ENCODE measurements at regions not wholly inside any gene's neighbourhood (a gene's known extent, or its start where the extent isn't known, plus 50 kb on each side); places are given as distances from the start of the nearest gene placed in this dataset.

GRCh38 chr2:5826979-5827655 is 134.9 kb downstream of the SOX11 start:
- no peak for TF ChIP-seq CTCF (IDR thresholded peaks at IDR 0.05; ENCODE audit: control insufficient read depth, extremely low read depth, insufficient read depth)
- H3K4me3 ChIP-seq (ENCODE audit: low read depth, low read length), result no peak overlapping the region
- DNase-seq (ENCODE audit: low read depth), result no peak

GRCh38 chr2:5834501-5834900 is 142.3 kb downstream of the SOX11 start:
- no peak for DNase-seq (ENCODE audit: low read depth)
- TF ChIP-seq CTCF (IDR thresholded peaks at IDR 0.05; ENCODE audit: control insufficient read depth, extremely low read depth, insufficient read depth), result no peak
- no peak overlapping the region for H3K4me3 ChIP-seq (ENCODE audit: low read depth, low read length)

- DNase-seq (ENCODE audit: low read depth), result no peak
- TF ChIP-seq CTCF (IDR thresholded peaks at IDR 0.05; ENCODE audit: control insufficient read depth, extremely low read depth, insufficient read depth), result no peak
- no peak overlapping the region for H3K4me3 ChIP-seq (ENCODE audit: low read depth, low read length)
Observed at GRCh38 chr2:5839550-5839949, 147.4 kb downstream of the SOX11 start.

- H3K4me3 ChIP-seq (ENCODE audit: low read depth, low read length), result no peak overlapping the region
- no peak for TF ChIP-seq CTCF (IDR thresholded peaks at IDR 0.05; ENCODE audit: control insufficient read depth, extremely low read depth, insufficient read depth)
- DNase-seq (ENCODE audit: low read depth), result no peak
Observed at GRCh38 chr2:5841126-5841525, 148.9 kb downstream of the SOX11 start.

GRCh38 chr2:5842326-5842725 is 150.1 kb downstream of the SOX11 start:
- DNase-seq (ENCODE audit: low read depth), result no peak
- no peak for TF ChIP-seq CTCF (IDR thresholded peaks at IDR 0.05; ENCODE audit: control insufficient read depth, extremely low read depth, insufficient read depth)
- H3K4me3 ChIP-seq (ENCODE audit: low read depth, low read length), result no peak overlapping the region

GRCh38 chr2:5845798-5846330 is 153.7 kb downstream of the SOX11 start:
- DNase-seq (ENCODE audit: low read depth), result no peak
- H3K4me3 ChIP-seq (ENCODE audit: low read depth, low read length), result no peak overlapping the region
- TF ChIP-seq CTCF (IDR thresholded peaks at IDR 0.05; ENCODE audit: control insufficient read depth, extremely low read depth, insufficient read depth), result no peak

GRCh38 chr2:5846881-5847280 is 154.7 kb downstream of the SOX11 start:
- no peak for DNase-seq (ENCODE audit: low read depth)
- no peak overlapping the region for H3K4me3 ChIP-seq (ENCODE audit: low read depth, low read length)
- TF ChIP-seq CTCF (IDR thresholded peaks at IDR 0.05; ENCODE audit: control insufficient read depth, extremely low read depth, insufficient read depth), result no peak
